HG03196 (cell line): ENCODE measurements at regions not wholly inside any gene's neighbourhood (a gene's known extent, or its start where the extent isn't known, plus 50 kb on each side); places are given as distances from the start of the nearest gene placed in this dataset.
A peak's percentile ranks its signal among the peaks of the same experiment; 100 is the strongest.

ENCODE experiments used
- ATAC-seq: cut with Tn5 transposase; IDR thresholded peaks from one replicate; pipeline ENCODE4 v1.9.1; 2021; ENCODE audit not compliant: unreplicated experiment

- no peak for ATAC-seq
Measured at GRCh38 chrY:19167319-19168201, 394.0 kb upstream of the HSFY2 start.

GRCh38 chrY:19148783-19149182, 375.2 kb upstream of the HSFY2 start:
- ATAC-seq: no peak

GRCh38 chrY:19146296-19146695, 372.8 kb upstream of the HSFY2 start:
- no peak for ATAC-seq

- no peak for ATAC-seq
Measured at GRCh38 chrY:19142093-19142492, 368.6 kb upstream of the HSFY2 start.

GRCh38 chrY:19140285-19140920, 366.9 kb upstream of the HSFY2 start:
- no peak for ATAC-seq

GRCh38 chrY:19134426-19134825, 360.9 kb upstream of the HSFY2 start:
- no peak for ATAC-seq

GRCh38 chrY:19130569-19131358, 357.2 kb upstream of the HSFY2 start:
- ATAC-seq: no peak

- ATAC-seq: no peak
Measured at GRCh38 chrY:19126889-19127288, 353.4 kb upstream of the HSFY2 start.

GRCh38 chrY:19124609-19125008, 351.1 kb upstream of the HSFY2 start:
- ATAC-seq: no peak

- no peak for ATAC-seq
Measured at GRCh38 chrY:19122450-19122849, 348.9 kb upstream of the HSFY2 start.

GRCh38 chrY:19098349-19098748, 324.8 kb upstream of the HSFY2 start:
- ATAC-seq: no peak

- no peak for ATAC-seq
Measured at GRCh38 chrY:19095460-19095859, 321.9 kb upstream of the HSFY2 start.

- ATAC-seq: no peak
Measured at GRCh38 chrY:19083006-19083405, 309.5 kb upstream of the HSFY2 start.

GRCh38 chrY:19077698-19078113, 304.2 kb upstream of the HSFY2 start:
- no peak for ATAC-seq

GRCh38 chrY:19076846-19077697, 303.5 kb upstream of the HSFY2 start:
- ATAC-seq: peak; percentile 76

- ATAC-seq: no peak
Measured at GRCh38 chrY:19075471-19076253, 302.1 kb upstream of the HSFY2 start.

GRCh38 chrY:19067435-19067834, 293.9 kb upstream of the HSFY2 start:
- ATAC-seq: no peak

GRCh38 chrY:19066447-19067190, 293.1 kb upstream of the HSFY2 start:
- ATAC-seq: no peak

GRCh38 chrY:19065119-19065518, 291.6 kb upstream of the HSFY2 start:
- no peak for ATAC-seq
